Panc1 (cell line): ENCODE measurements at regions not wholly inside any gene's neighbourhood (a gene's known extent, or its start where the extent isn't known, plus 50 kb on each side); places are given as distances from the start of the nearest gene placed in this dataset.

Source experiments
- ATAC-seq: fragments of 200-7000 bp; cut with Tn5 transposase; 2 replicates; pipeline ENCODE4 v1.9.1; 2020; ENCODE audit warnings: mild to moderate bottlenecking, moderate library complexity
- BruUV-seq: library from RNA; stranded (reverse); fragments of 400-500 nt; replicated peaks from 2 replicates; lab custom pipeline; 2021; lab: Mats Ljungman, UMichigan
- CTCF ChIA-PET: fragments of 300-600 bp; sonication (Branson Sonifier 250); formaldehyde crosslinking; loops from one replicate; lab custom pipeline; 2022; ENCODE audit warnings: antibody characterized with exemption; lab: Charles Lee
- POLR2A ChIA-PET: fragments of 300-600 bp; sonication (Branson Sonifier 250); formaldehyde crosslinking; loops from one replicate; lab custom pipeline; 2022; ENCODE audit warnings: antibody characterized with exemption; lab: Charles Lee
- DNase-seq: peaks from one replicate; pipeline ENCODE4 v3.0.0-alpha.2; 2010; ENCODE audit warnings: low read depth, low spot score
- H3K27ac ChIP-seq: 2 replicates; pipeline ENCODE4 v1.5.1; 2011; ENCODE audit warnings: mild to moderate bottlenecking, low read length, inconsistent platforms
- H3K27me3 ChIP-seq: fragments of 200-500 bp; sonication (Bioruptor generic); 2 replicates; pipeline ENCODE4 v1.6.0; 2014; ENCODE audit warnings: low read length, inconsistent platforms; ENCODE audit not compliant: control insufficient read depth, insufficient read depth
- H3K36me3 ChIP-seq: fragments of 200-500 bp; sonication (Bioruptor generic); 2 replicates; pipeline ENCODE4 v1.5.1; 2014; ENCODE audit warnings: inconsistent platforms, mild to moderate bottlenecking, low read length, moderate library complexity; ENCODE audit not compliant: control insufficient read depth, insufficient read depth
- H3K4me1 ChIP-seq: 2 replicates; pipeline ENCODE4 v1.5.1; 2011; ENCODE audit warnings: inconsistent platforms, mild to moderate bottlenecking, low read length, moderate library complexity; ENCODE audit not compliant: control insufficient read depth, insufficient read depth
- H3K4me3 ChIP-seq, 2 experiments: 2 replicates each; pipeline ENCODE4 v1.5.1; 2011 to 2012; ENCODE audit warnings: low read depth in 2 of 2, low read length in 2 of 2, mild to moderate bottlenecking in 2 of 2, inconsistent platforms in 1 of 2, moderate library complexity in 1 of 2
- H3K9me3 ChIP-seq: fragments of 200-500 bp; sonication (Bioruptor generic); 2 replicates; pipeline ENCODE4 v1.5.1; 2014; ENCODE audit warnings: low read depth, mild to moderate bottlenecking, inconsistent platforms, low read length, moderate library complexity; ENCODE audit not compliant: control insufficient read depth, insufficient read depth
- POLR2AphosphoS5 ChIP-seq: IDR thresholded peaks from 2 replicates; pipeline ENCODE4 v1.6.1; 2012; ENCODE audit warnings: mild to moderate bottlenecking, low read depth, low read length, moderate library complexity
- REST ChIP-seq, 2 experiments: IDR thresholded peaks; 2 replicates each; pipeline ENCODE4 v1.6.1; 2011 to 2012; ENCODE audit warnings: low read depth in 2 of 2, control low read depth in 1 of 2, low read length in 1 of 2, mild to moderate bottlenecking in 1 of 2, moderate library complexity in 1 of 2; ENCODE audit not compliant: insufficient read depth in 1 of 2
- SIN3A ChIP-seq: IDR thresholded peaks from 2 replicates; pipeline ENCODE4 v1.6.1; 2012; ENCODE audit warnings: low read depth, mild to moderate bottlenecking, low read length, moderate library complexity, borderline replicate concordance; ENCODE audit not compliant: insufficient read depth
- TCF7L2 ChIP-seq: IDR thresholded peaks from 2 replicates; pipeline ENCODE4 v1.6.1; 2011; ENCODE audit warnings: mild to moderate bottlenecking, low read depth, low read length, inconsistent platforms
- in situ Hi-C: cut with HindIII; loops from 2 replicates; pipeline ENCODE4 v1.10.0; 2016; ENCODE audit warnings: low sequenced_read_pairs, low pct_unique_long_range_greater_than_20kb
- intact Hi-C: fragments of 100-400 bp; cut with micrococcal nuclease; formaldehyde crosslinking; loops from one replicate; pipeline ENCODE4 v1.10.0; 2022; ENCODE audit not compliant: unreplicated experiment
- TF ChIP-seq, protein P1 (sequence below): fragments of 450-650 bp; IDR thresholded peaks from 2 replicates; pipeline ENCODE4 v1.5.1; 2017; ENCODE audit warnings: mild to moderate bottlenecking

- no peak for ATAC-seq
- CTCF ChIA-PET: no interaction called here
- no peaks in the 10 kb centered on the region for H3K4me1 ChIP-seq
- no peaks in the 10 kb centered on the region for H3K36me3 ChIP-seq
- H3K27me3 ChIP-seq: no peaks in the 10 kb centered on the region
- no peak overlapping the region for H3K27ac ChIP-seq
- no peak for DNase-seq
- in situ Hi-C loops: no loop called here
- intact Hi-C loops: no loop called here
- POLR2A ChIA-PET: no interaction called here
- TF ChIP-seq REST (IDR thresholded peaks at IDR 0.05; ENCODE audit: insufficient read depth in 1 of 2, low read depth in 2 of 2, low read length in 1 of 2): no peak
- no peak for TF ChIP-seq TCF7L2
- TF ChIP-seq POLR2AphosphoS5: no peak
- TF ChIP-seq SIN3A: no peak
- TF ChIP-seq, protein P1, sequence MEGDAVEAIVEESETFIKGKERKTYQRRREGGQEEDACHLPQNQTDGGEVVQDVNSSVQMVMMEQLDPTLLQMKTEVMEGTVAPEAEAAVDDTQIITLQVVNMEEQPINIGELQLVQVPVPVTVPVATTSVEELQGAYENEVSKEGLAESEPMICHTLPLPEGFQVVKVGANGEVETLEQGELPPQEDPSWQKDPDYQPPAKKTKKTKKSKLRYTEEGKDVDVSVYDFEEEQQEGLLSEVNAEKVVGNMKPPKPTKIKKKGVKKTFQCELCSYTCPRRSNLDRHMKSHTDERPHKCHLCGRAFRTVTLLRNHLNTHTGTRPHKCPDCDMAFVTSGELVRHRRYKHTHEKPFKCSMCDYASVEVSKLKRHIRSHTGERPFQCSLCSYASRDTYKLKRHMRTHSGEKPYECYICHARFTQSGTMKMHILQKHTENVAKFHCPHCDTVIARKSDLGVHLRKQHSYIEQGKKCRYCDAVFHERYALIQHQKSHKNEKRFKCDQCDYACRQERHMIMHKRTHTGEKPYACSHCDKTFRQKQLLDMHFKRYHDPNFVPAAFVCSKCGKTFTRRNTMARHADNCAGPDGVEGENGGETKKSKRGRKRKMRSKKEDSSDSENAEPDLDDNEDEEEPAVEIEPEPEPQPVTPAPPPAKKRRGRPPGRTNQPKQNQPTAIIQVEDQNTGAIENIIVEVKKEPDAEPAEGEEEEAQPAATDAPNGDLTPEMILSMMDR: no peak
- H3K9me3 ChIP-seq: no peaks in the 10 kb centered on the region
- no peak overlapping the region for H3K4me3 ChIP-seq
- no TSS peak for BruUV-seq
Measured at GRCh38 chr5:52043543-52043942, 660.3 kb downstream of the ISL1 start.

GRCh38 chr5:52051759-52052158 is 668.5 kb downstream of the ISL1 start:
- TF ChIP-seq TCF7L2: no peak
- Histone ChIP-seq H3K9me3 (no peaks in the 10 kb centered on the region), H3K4me3 (no peak overlapping the region), H3K27me3 (no peaks in the 10 kb centered on the region), H3K36me3 (no peaks in the 10 kb centered on the region), H3K4me1 (no peaks in the 10 kb centered on the region), H3K27ac (no peak overlapping the region)
- ATAC-seq: no peak
- DNase-seq: no peak
- ChIA-PET POLR2A (no interaction called here), CTCF (no interaction called here)
- no TSS peak for BruUV-seq
- intact Hi-C loops: no loop called here
- in situ Hi-C loops: no loop called here

GRCh38 chr5:52063186-52063585 is 679.9 kb downstream of the ISL1 start:
- no peak overlapping the region for H3K4me3 ChIP-seq
- in situ Hi-C loops: no loop called here
- ATAC-seq: no peak
- no TSS peak for BruUV-seq
- POLR2A ChIA-PET: no interaction called here
- no peak overlapping the region for H3K27ac ChIP-seq
- DNase-seq: no peak
- intact Hi-C loops: no loop called here
- CTCF ChIA-PET: no interaction called here
- no peaks in the 10 kb centered on the region for H3K36me3 ChIP-seq
- 0 out of 2 replicates have a peak, but pooled peaks cover 3% of the 10 kb centered on the region for H3K9me3 ChIP-seq
- H3K27me3 ChIP-seq: no peaks in the 10 kb centered on the region
- TF ChIP-seq REST (IDR thresholded peaks at IDR 0.05; ENCODE audit: insufficient read depth in 1 of 2, low read depth in 2 of 2, low read length in 1 of 2): no peak
- TF ChIP-seq TCF7L2: no peak
- no peak for TF ChIP-seq SIN3A
- no peak for TF ChIP-seq POLR2AphosphoS5
- TF ChIP-seq, protein P1: no peak
- H3K4me1 ChIP-seq: no peaks in the 10 kb centered on the region
